GM23338 (cell line): ENCODE measurements at regions not wholly inside any gene's neighbourhood (a gene's known extent, or its start where the extent isn't known, plus 50 kb on each side); places are given as distances from the start of the nearest gene placed in this dataset.
A peak's percentile ranks its signal among the peaks of the same experiment; 100 is the strongest.

Experiments
- ATAC-seq: fragments of 200-7000 bp; cut with Tn5 transposase; 3 replicates; pipeline ENCODE4 v1.9.1; 2020
- DNase-seq: peaks from one replicate; pipeline ENCODE4 v3.0.0-alpha.2; 2015; ENCODE audit warnings: low spot score
- H2AFZ ChIP-seq: fragments of 200-600 bp; sonication (generic); 2 replicates; pipeline ENCODE4 v1.8.0; 2016; ENCODE audit warnings: antibody characterized with exemption, mild to moderate bottlenecking, moderate library complexity
- H3F3A ChIP-seq: fragments of 200-600 bp; sonication (generic); replicated peaks from 2 replicates; pipeline ENCODE4 v1.8.0; 2017; ENCODE audit warnings: antibody characterized with exemption, mixed run types, low read depth
- H3K27ac ChIP-seq: fragments of 200-600 bp; sonication (generic); 2 replicates; pipeline ENCODE4 v1.6.1; 2016; ENCODE audit warnings: low read depth
- H3K27me3 ChIP-seq: fragments of 200-600 bp; sonication (generic); 2 replicates; pipeline ENCODE4 v1.8.0; 2016; ENCODE audit warnings: mild to moderate bottlenecking, mixed run types, moderate library complexity; ENCODE audit not compliant: insufficient read depth
- H3K36me3 ChIP-seq: fragments of 200-600 bp; sonication (generic); 2 replicates; pipeline ENCODE4 v1.8.0; 2016; ENCODE audit warnings: mild to moderate bottlenecking; ENCODE audit not compliant: insufficient read depth
- H3K4me1 ChIP-seq: fragments of 200-600 bp; sonication (generic); 2 replicates; pipeline ENCODE4 v1.8.0; 2016; ENCODE audit warnings: mild to moderate bottlenecking, moderate library complexity; ENCODE audit not compliant: insufficient read depth
- H3K4me2 ChIP-seq: fragments of 200-600 bp; sonication (generic); 2 replicates; pipeline ENCODE4 v1.7.1; 2017; ENCODE audit warnings: mixed run types
- H3K4me3 ChIP-seq: fragments of 200-600 bp; sonication (generic); 2 replicates; pipeline ENCODE4 v1.6.1; 2016; ENCODE audit warnings: mixed run types
- H3K79me2 ChIP-seq: fragments of 200-600 bp; sonication (generic); replicated peaks from 2 replicates; pipeline ENCODE4 v1.8.0; 2017; ENCODE audit warnings: mild to moderate bottlenecking; ENCODE audit not compliant: insufficient read depth
- H3K9me2 ChIP-seq: fragments of 200-600 bp; sonication (generic); 2 replicates; pipeline ENCODE4 v1.8.0; 2017; ENCODE audit not compliant: insufficient read depth
- H4K20me1 ChIP-seq: fragments of 200-600 bp; sonication (generic); replicated peaks from 2 replicates; pipeline ENCODE4 v1.8.0; 2017; ENCODE audit warnings: mild to moderate bottlenecking; ENCODE audit not compliant: insufficient read depth
- H3K27ac Mint-ChIP-seq: 2 replicates; pipeline ENCODE4 v1.8.0; 2020; ENCODE audit warnings: inconsistent platforms, mild to moderate bottlenecking, moderate library complexity, mixed read lengths
- H3K27me3 Mint-ChIP-seq: 3 replicates; pipeline ENCODE4 v1.8.0; 2022; ENCODE audit warnings: low read depth, mild to moderate bottlenecking, moderate library complexity, mixed read lengths, inconsistent platforms; ENCODE audit not compliant: insufficient read depth, poor library complexity
- H3K36me3 Mint-ChIP-seq: 3 replicates; pipeline ENCODE4 v1.8.0; 2021; ENCODE audit warnings: low read depth, mild to moderate bottlenecking, inconsistent platforms, moderate library complexity, mixed read lengths
- H3K4me1 Mint-ChIP-seq: 3 replicates; pipeline ENCODE4 v1.8.0; 2020; ENCODE audit warnings: mild to moderate bottlenecking, inconsistent platforms, mixed read lengths
- H3K4me3 Mint-ChIP-seq: 3 replicates; pipeline ENCODE4 v1.8.0; 2021; ENCODE audit warnings: moderate library complexity, mild to moderate bottlenecking, inconsistent platforms, mixed read lengths
- H3K9me3 Mint-ChIP-seq: 3 replicates; pipeline ENCODE4 v1.8.0; 2020; ENCODE audit warnings: moderate library complexity, mild to moderate bottlenecking, inconsistent platforms, mixed read lengths
- CREB1 ChIP-seq: fragments of 250-450 bp; sonication (Bioruptor Pico); IDR thresholded peaks from 2 replicates; pipeline ENCODE4 v1.5.0; 2020; ENCODE audit warnings: low read depth, mild to moderate bottlenecking, moderate library complexity
- ETS1 ChIP-seq: IDR thresholded peaks from 2 replicates; pipeline ENCODE4 v1.6.1; 2016; ENCODE audit warnings: antibody characterized with exemption
- EZH2phosphoT487 ChIP-seq: fragments of 200-600 bp; sonication (generic); IDR thresholded peaks from one replicate; pipeline ENCODE4 v1.8.1; 2018; ENCODE audit warnings: antibody characterized with exemption; ENCODE audit not compliant: unreplicated experiment
- JUNB ChIP-seq: IDR thresholded peaks from one replicate; pipeline ENCODE4 v1.6.1; 2016; ENCODE audit warnings: antibody characterized with exemption; ENCODE audit not compliant: unreplicated experiment
- POLR2AphosphoS5 ChIP-seq: IDR thresholded peaks from 2 replicates; pipeline ENCODE4 v1.6.1; 2016; ENCODE audit warnings: antibody characterized with exemption, low read depth
- STAT1 ChIP-seq: IDR thresholded peaks from one replicate; pipeline ENCODE4 v1.6.1; 2016; ENCODE audit warnings: antibody characterized with exemption; ENCODE audit not compliant: unreplicated experiment
- ZNF114 ChIP-seq: fragments of 250-450 bp; sonication (Bioruptor Pico); IDR thresholded peaks from 2 replicates; pipeline ENCODE4 v1.5.0; 2020; ENCODE audit warnings: mild to moderate bottlenecking, moderate library complexity
- ZNF462 ChIP-seq: fragments of 250-450 bp; sonication (Bioruptor Pico); IDR thresholded peaks from 2 replicates; pipeline ENCODE4 v1.5.0; 2020; ENCODE audit warnings: mild to moderate bottlenecking, moderate library complexity

GRCh38 chr6:93555292-93555691 lies 135.9 kb upstream of the EPHA7 start:
- H3K27ac ChIP-seq = no peak overlapping the region
- Mint-ChIP-seq H3K9me3 (no peaks in the 10 kb centered on the region), H3K27me3 (no peaks in the 10 kb centered on the region), H3K4me3 (no peak overlapping the region), H3K4me1 (peaks cover 8% of the 10 kb centered on the region; the same call in 2 of the 3 replicates), H3K27ac (no peak overlapping the region), H3K36me3 (no peaks in the 10 kb centered on the region)
- no peaks in the 10 kb centered on the region for H3F3A ChIP-seq
- no peaks in the 10 kb centered on the region for H3K9me2 ChIP-seq
- no peak overlapping the region for H2AFZ ChIP-seq
- H3K4me2 ChIP-seq = no peak overlapping the region
- no peaks in the 10 kb centered on the region for H3K36me3 ChIP-seq
- no peak for ATAC-seq
- H3K27me3 ChIP-seq = no peaks in the 10 kb centered on the region
- no peaks in the 10 kb centered on the region for H4K20me1 ChIP-seq
- DNase-seq = peak; percentile 43
- H3K4me1 ChIP-seq = peaks cover 9% of the 10 kb centered on the region; the same call in 1 of the 2 replicates
- H3K4me3 ChIP-seq = no peak overlapping the region
- TF ChIP-seq POLR2AphosphoS5 (no peak), STAT1 (no peak), ETS1 (no peak), CREB1 (CRISPR knock-in tag) (no peak), JUNB (no peak), ZNF114 (CRISPR knock-in tag) (no peak), ZNF462 (no peak), EZH2phosphoT487 (no peak)
- H3K79me2 ChIP-seq = no peaks in the 10 kb centered on the region
